IMR-90 (cell line): ENCODE measurements at regions not wholly inside any gene's neighbourhood (a gene's known extent, or its start where the extent isn't known, plus 50 kb on each side); places are given as distances from the start of the nearest gene placed in this dataset.

ENCODE experiments used
- CEBPB ChIP-seq: IDR thresholded peaks from 2 replicates; pipeline ENCODE4 v1.6.1; 2012; ENCODE audit warnings: low read depth, low read length, improper control_type of control experiment
- MAFK ChIP-seq: IDR thresholded peaks from 2 replicates; pipeline ENCODE4 v1.6.1; 2012; ENCODE audit warnings: low read depth, low read length, improper control_type of control experiment
- MAZ ChIP-seq: IDR thresholded peaks from 2 replicates; pipeline ENCODE4 v1.6.1; 2012; ENCODE audit warnings: low read depth, mild to moderate bottlenecking, low read length, improper control_type of control experiment, moderate library complexity, borderline replicate concordance
- MXI1 ChIP-seq: IDR thresholded peaks from 2 replicates; pipeline ENCODE4 v1.6.1; 2012; ENCODE audit warnings: low read depth, mild to moderate bottlenecking, low read length, moderate library complexity, borderline replicate concordance
- POLR2A ChIP-seq: IDR thresholded peaks from 2 replicates; pipeline ENCODE4 v1.6.1; 2012; ENCODE audit warnings: mild to moderate bottlenecking, low read depth, low read length
- RAD21 ChIP-seq: IDR thresholded peaks from 2 replicates; pipeline ENCODE4 v1.6.1; 2012; ENCODE audit warnings: low read length, improper control_type of control experiment
- RCOR1 ChIP-seq: IDR thresholded peaks from 2 replicates; pipeline ENCODE4 v1.6.1; 2012; ENCODE audit warnings: mild to moderate bottlenecking, low read length, improper control_type of control experiment; ENCODE audit not compliant: insufficient replicate concordance
- RFX5 ChIP-seq: IDR thresholded peaks from 2 replicates; pipeline ENCODE4 v1.8.0; 2012; ENCODE audit warnings: low read depth, mild to moderate bottlenecking, low read length, moderate library complexity
- TF ChIP-seq, protein P1 (sequence below): conservative IDR thresholded peaks from 2 replicates; pipeline ENCODE4 v1.5.1; 2012; ENCODE audit warnings: mild to moderate bottlenecking, low read depth, low read length, improper control_type of control experiment
- TF ChIP-seq, protein P2 (sequence below): fragments of 150-350 bp; IDR thresholded peaks from 2 replicates; pipeline ENCODE4 v1.6.1; 2017; ENCODE audit warnings: mild to moderate bottlenecking, antibody characterized with exemption, low read length, low read depth

DNA sequence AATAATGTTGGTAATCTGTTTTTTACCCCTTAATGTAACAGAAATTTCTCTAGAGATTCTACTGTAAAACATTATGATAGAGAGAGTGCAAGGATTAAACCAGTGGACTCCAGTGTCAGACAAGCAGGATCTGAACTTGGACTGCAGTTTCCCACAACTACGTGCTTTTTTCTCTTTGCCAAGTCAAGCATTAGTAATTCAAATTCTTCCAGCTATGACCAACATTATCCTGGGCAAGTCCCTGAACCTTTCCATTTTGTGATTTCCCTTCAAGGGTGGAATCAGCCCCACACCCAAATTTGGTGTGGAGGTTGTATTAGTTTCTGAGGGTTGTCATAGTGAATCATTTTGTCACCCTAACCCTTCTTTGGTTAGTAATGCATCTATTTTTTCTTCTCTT, 482.0 kb downstream of the ZNF516 start:
- TF ChIP-seq, protein P1, sequence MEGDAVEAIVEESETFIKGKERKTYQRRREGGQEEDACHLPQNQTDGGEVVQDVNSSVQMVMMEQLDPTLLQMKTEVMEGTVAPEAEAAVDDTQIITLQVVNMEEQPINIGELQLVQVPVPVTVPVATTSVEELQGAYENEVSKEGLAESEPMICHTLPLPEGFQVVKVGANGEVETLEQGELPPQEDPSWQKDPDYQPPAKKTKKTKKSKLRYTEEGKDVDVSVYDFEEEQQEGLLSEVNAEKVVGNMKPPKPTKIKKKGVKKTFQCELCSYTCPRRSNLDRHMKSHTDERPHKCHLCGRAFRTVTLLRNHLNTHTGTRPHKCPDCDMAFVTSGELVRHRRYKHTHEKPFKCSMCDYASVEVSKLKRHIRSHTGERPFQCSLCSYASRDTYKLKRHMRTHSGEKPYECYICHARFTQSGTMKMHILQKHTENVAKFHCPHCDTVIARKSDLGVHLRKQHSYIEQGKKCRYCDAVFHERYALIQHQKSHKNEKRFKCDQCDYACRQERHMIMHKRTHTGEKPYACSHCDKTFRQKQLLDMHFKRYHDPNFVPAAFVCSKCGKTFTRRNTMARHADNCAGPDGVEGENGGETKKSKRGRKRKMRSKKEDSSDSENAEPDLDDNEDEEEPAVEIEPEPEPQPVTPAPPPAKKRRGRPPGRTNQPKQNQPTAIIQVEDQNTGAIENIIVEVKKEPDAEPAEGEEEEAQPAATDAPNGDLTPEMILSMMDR: no peak
- no peak for TF ChIP-seq RFX5
- TF ChIP-seq MAFK: no peak
- no peak for TF ChIP-seq POLR2A
- no peak for TF ChIP-seq MAZ
- TF ChIP-seq RCOR1: no peak
- no peak for TF ChIP-seq MXI1
- TF ChIP-seq CEBPB: no peak
- no peak for TF ChIP-seq RAD21
- TF ChIP-seq, protein P2, sequence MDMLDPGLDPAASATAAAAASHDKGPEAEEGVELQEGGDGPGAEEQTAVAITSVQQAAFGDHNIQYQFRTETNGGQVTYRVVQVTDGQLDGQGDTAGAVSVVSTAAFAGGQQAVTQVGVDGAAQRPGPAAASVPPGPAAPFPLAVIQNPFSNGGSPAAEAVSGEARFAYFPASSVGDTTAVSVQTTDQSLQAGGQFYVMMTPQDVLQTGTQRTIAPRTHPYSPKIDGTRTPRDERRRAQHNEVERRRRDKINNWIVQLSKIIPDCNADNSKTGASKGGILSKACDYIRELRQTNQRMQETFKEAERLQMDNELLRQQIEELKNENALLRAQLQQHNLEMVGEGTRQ: no peak
